Esophagus (tissue), 2 donors: ENCODE measurements at regions not wholly inside any gene's neighbourhood (a gene's known extent, or its start where the extent isn't known, plus 50 kb on each side); places are given as distances from the start of the nearest gene placed in this dataset.

Source experiments
- H3K27ac ChIP-seq, 2 donors: one replicate each; pipeline ENCODE4 v1.5.1; 2013; ENCODE audit warnings: low read depth in 2 of 2, mild to moderate bottlenecking in 2 of 2, inconsistent platforms in 1 of 2, low read length in 1 of 2, moderate library complexity in 1 of 2
- H3K27me3 ChIP-seq, 2 donors: one replicate each; pipeline ENCODE4 v1.6.1; 2013; ENCODE audit warnings: low read length in 2 of 2, control low read depth in 1 of 2, mild to moderate bottlenecking in 1 of 2; ENCODE audit not compliant: insufficient read depth in 2 of 2, control insufficient read depth in 1 of 2
- H3K36me3 ChIP-seq, 2 donors: one replicate each; pipeline ENCODE4 v1.6.1; 2013; ENCODE audit warnings: low read length in 1 of 2; ENCODE audit not compliant: control insufficient read depth in 2 of 2, insufficient read depth in 2 of 2
- H3K4me1 ChIP-seq, 2 donors: one replicate each; pipeline ENCODE4 v1.6.1; 2013; ENCODE audit warnings: low read length in 1 of 2; ENCODE audit not compliant: control insufficient read depth in 2 of 2, insufficient read depth in 2 of 2
- H3K4me3 ChIP-seq, 2 donors: one replicate each; pipeline ENCODE4 v1.5.1; 2013; ENCODE audit warnings: low read length in 2 of 2, mild to moderate bottlenecking in 2 of 2, low read depth in 1 of 2, moderate library complexity in 1 of 2
- H3K9me3 ChIP-seq, 2 donors: one replicate each; pipeline ENCODE4 v1.6.1; 2013; ENCODE audit warnings: mild to moderate bottlenecking in 2 of 2, low read depth in 1 of 2, low read length in 1 of 2, moderate library complexity in 1 of 2; ENCODE audit not compliant: control insufficient read depth in 2 of 2, insufficient read depth in 1 of 2
- WGBS, 2 donors: extraction: QIAGEN DNeasy Blood & Tissue Kit; methylation state at CpG; one replicate each; pipeline ENCODE4 v1.1.7; 2013; 5-methylcytosine and 5-hydroxymethylcytosine counted together
- donor health status: healthy with polysubstance abuse.
- donor health status: Bipolar disorder and iron deficiency.

GRCh38 chr1:22281521-22282363 lies 138.8 kb upstream of the WNT4 start:
- Histone ChIP-seq H3K36me3 (no peaks in the 10 kb centered on the region), H3K4me3 (no peak overlapping the region), H3K27ac (no peak overlapping the region), H3K27me3 (no peaks in the 10 kb centered on the region), H3K9me3 (peaks cover 0 to 2% of the 10 kb centered on the region in 2 donors), H3K4me1 (no peaks in the 10 kb centered on the region)
- WGBS, 2 donors, result 85 to 88% methylated on average over 11 of the region's 11 CpGs

GRCh38 chr1:22282364-22282995 lies 139.6 kb upstream of the WNT4 start:
- Histone ChIP-seq H3K4me3 (no peak overlapping the region), H3K9me3 (peaks cover 0 to 2% of the 10 kb centered on the region in 2 donors), H3K27me3 (no peaks in the 10 kb centered on the region), H3K27ac (no peak overlapping the region), H3K4me1 (no peaks in the 10 kb centered on the region), H3K36me3 (no peaks in the 10 kb centered on the region)
- 72 to 80% methylated on average over 13 of the region's 13 CpGs for WGBS, 2 donors

GRCh38 chr1:22283596-22283995 lies 140.7 kb upstream of the WNT4 start:
- H3K27ac ChIP-seq, result no peak overlapping the region
- no peaks in the 10 kb centered on the region for H3K36me3 ChIP-seq
- H3K4me1 ChIP-seq, result no peaks in the 10 kb centered on the region
- H3K4me3 ChIP-seq, result no peak overlapping the region
- H3K27me3 ChIP-seq, result no peaks in the 10 kb centered on the region
- H3K9me3 ChIP-seq, result peaks cover 0 to 2% of the 10 kb centered on the region in 2 donors

- no peak overlapping the region for H3K27ac ChIP-seq
- WGBS, 2 donors, result 73 to 91% methylated on average over 1 of the region's 1 CpG
- H3K27me3 ChIP-seq, result no peaks in the 10 kb centered on the region
Measured at GRCh38 chr1:22284236-22284635, 141.3 kb upstream of the WNT4 start.

GRCh38 chr1:22284906-22285548 lies 142.1 kb upstream of the WNT4 start:
- H3K27me3 ChIP-seq, result no peaks in the 10 kb centered on the region
- H3K4me1 ChIP-seq, result no peaks in the 10 kb centered on the region
- WGBS, 2 donors, result 94 to 95% methylated on average over 15 of the region's 15 CpGs
- peaks cover 0 to 2% of the 10 kb centered on the region in 2 donors for H3K9me3 ChIP-seq
- H3K27ac ChIP-seq, result no peak overlapping the region
- no peaks in the 10 kb centered on the region for H3K36me3 ChIP-seq
- no peak overlapping the region for H3K4me3 ChIP-seq

More at GRCh38 chr1:22284236-22284635, 141.3 kb upstream of the WNT4 start:
- H3K9me3 ChIP-seq, result peaks cover 0 to 2% of the 10 kb centered on the region in 2 donors
- H3K4me1 ChIP-seq, result no peaks in the 10 kb centered on the region
- no peak overlapping the region for H3K4me3 ChIP-seq
- H3K36me3 ChIP-seq, result no peaks in the 10 kb centered on the region

- H3K27me3 ChIP-seq, result no peaks in the 10 kb centered on the region
- no peak overlapping the region for H3K27ac ChIP-seq
- no peaks in the 10 kb centered on the region for H3K4me1 ChIP-seq
- H3K9me3 ChIP-seq, result no peaks in the 10 kb centered on the region
- no peaks in the 10 kb centered on the region for H3K36me3 ChIP-seq
- WGBS, 2 donors, result 85 to 90% methylated on average over 36 to 37 of the region's 37 CpGs
- no peak overlapping the region for H3K4me3 ChIP-seq
Measured at GRCh38 chr1:22285549-22286396, 142.9 kb upstream of the WNT4 start.

- H3K4me1 ChIP-seq, result no peaks in the 10 kb centered on the region
- no peak overlapping the region for H3K27ac ChIP-seq
- H3K27me3 ChIP-seq, result no peaks in the 10 kb centered on the region
- H3K4me3 ChIP-seq, result no peak overlapping the region
- no peaks in the 10 kb centered on the region for H3K9me3 ChIP-seq
- no peaks in the 10 kb centered on the region for H3K36me3 ChIP-seq
- WGBS, 2 donors, result 83 to 89% methylated on average over 2 of the region's 2 CpGs
Measured at GRCh38 chr1:22286491-22286890, 143.6 kb upstream of the WNT4 start.

GRCh38 chr1:22287273-22287672 lies 144.4 kb upstream of the WNT4 start:
- WGBS, 2 donors, result 90 to 92% methylated on average over 3 of the region's 3 CpGs
- Histone ChIP-seq H3K27me3 (no peaks in the 10 kb centered on the region), H3K9me3 (no peaks in the 10 kb centered on the region), H3K4me3 (no peak overlapping the region), H3K4me1 (no peaks in the 10 kb centered on the region), H3K27ac (no peak overlapping the region), H3K36me3 (no peaks in the 10 kb centered on the region)

- Histone ChIP-seq H3K27ac (no peak overlapping the region), H3K4me3 (no peak overlapping the region)
- 35 to 59% methylated on average over 15 of the region's 15 CpGs for WGBS, 2 donors
Measured at GRCh38 chr1:22287946-22288520, 145.1 kb upstream of the WNT4 start.

More at GRCh38 chr1:22287946-22288520, 145.1 kb upstream of the WNT4 start:
- Histone ChIP-seq H3K4me1 (no peaks in the 10 kb centered on the region), H3K36me3 (no peaks in the 10 kb centered on the region), H3K9me3 (no peaks in the 10 kb centered on the region), H3K27me3 (no peaks in the 10 kb centered on the region)
